ENCODE measurements at regions not wholly inside any gene's neighbourhood (a gene's known extent, or its start where the extent isn't known, plus 50 kb on each side); places are given as distances from the start of the nearest gene placed in this dataset.
A peak's percentile ranks its signal among the peaks of the same experiment; 100 is the strongest.

DNA sequence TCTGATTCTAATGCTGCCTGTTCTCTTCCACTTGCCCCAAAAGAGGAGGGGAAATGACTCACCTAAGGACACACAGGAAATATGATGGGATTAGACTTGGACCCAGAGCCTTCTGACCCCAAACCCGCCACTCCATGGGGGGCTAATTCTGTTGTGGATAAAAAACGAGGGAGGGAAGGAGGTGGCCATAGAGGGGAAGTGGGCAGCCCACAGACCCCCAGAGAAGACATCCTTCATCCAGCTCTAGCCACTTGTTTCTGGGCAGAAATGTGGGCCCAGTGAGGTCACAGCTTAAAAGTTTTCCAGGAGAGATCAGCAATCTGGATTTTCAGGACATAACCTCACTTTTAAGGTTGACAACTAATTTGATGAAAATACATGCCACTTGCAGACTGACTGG is 202.1 kb downstream of the ANKRD60 start:
- H3K27me3 ChIP-seq: peaks cover 0 to 36% (median 4%) of the 10 kb centered on the region in 3 donors
- 56 to 69% (median 62%) methylated on average over 2 of the region's 2 CpGs for WGBS, 5 donors
- no peaks in the 10 kb centered on the region for H3K36me3 ChIP-seq
- no peak overlapping the region for H3K27ac ChIP-seq
- no peak for DNase-seq
- H3K4me3 ChIP-seq: no peak overlapping the region
- intact Hi-C loops (cut with DNase I; ENCODE audit: low total_unique reads): no loop called here
- H3K4me1 ChIP-seq: no peaks in the 10 kb centered on the region
- no peak for TF ChIP-seq EP300 (IDR thresholded peaks at IDR 0.05)
- no peaks in the 10 kb centered on the region for H3K9me3 ChIP-seq

DNA sequence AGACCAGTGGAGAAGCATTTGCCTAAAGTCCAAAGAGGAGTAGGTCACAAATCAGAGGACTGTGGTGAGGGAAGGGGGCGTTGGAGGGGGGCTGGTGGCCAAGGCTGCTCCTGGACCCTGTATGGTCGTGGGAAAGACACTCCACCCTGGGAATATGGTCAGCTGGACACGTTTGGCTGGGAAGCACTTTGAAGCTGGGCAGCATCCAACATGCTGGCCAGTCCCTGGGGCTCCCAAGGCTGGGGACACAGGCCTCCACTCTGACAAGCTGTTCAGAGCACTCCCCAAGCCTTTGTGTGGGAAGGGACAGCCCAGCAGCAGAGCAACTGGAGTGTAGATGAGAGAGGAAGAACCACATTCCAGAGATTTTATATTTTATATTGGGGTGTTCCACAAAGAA is 203.2 kb downstream of the ANKRD60 start:
- Histone ChIP-seq H3K27me3 (peaks cover 0 to 30% (median 0%) of the 10 kb centered on the region in 3 donors), H3K36me3 (no peaks in the 10 kb centered on the region), H3K4me3 (no peak overlapping the region), H3K9me3 (no peaks in the 10 kb centered on the region), H3K4me1 (peaks cover 0 to 5% (median under 1%) of the 10 kb centered on the region in 4 donors), H3K27ac (no peak overlapping the region)
- TF ChIP-seq EP300 (IDR thresholded peaks at IDR 0.05) (no peak), CTCF (IDR thresholded peaks at IDR 0.05) (no peak), POLR2A (IDR thresholded peaks at IDR 0.05) (no peak)
- peak in 1 of 2 donors; percentile 40 for DNase-seq
- intact Hi-C loops (cut with DNase I; ENCODE audit: low total_unique reads): no loop called here
- WGBS, 5 donors: 4 to 37% (median 29%) methylated on average over 3 of the region's 3 CpGs

DNA sequence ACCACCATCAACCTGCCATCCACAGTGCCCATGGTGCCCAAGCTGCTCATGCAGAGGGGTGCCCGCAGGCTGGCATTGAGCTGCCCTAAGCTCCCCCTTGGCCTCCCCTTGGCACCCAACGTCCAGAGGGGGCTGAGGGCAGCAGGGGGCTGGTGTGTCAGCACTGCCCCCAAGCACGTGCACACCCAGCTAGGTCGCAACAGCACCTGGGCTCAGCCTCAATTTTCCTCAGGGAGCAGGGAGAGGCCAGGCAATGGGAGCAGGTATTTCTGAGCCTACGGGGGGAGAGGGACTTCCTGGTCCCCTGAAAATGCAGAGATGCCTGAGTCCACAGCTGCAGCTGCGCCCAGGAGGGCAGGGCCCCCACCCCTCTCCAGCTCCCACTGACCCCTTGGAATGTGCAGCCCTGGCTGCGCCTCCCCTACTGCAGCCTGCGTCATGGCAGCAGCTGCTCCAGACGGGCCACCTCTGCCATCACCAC is 204.2 kb downstream of the ANKRD60 start:
- TF ChIP-seq POLR2AphosphoS5 (IDR thresholded peaks at IDR 0.05) (no peak), CTCF (IDR thresholded peaks at IDR 0.05) (no peak), POLR2A (IDR thresholded peaks at IDR 0.05) (no peak), EP300 (IDR thresholded peaks at IDR 0.05) (no peak)

GRCh38 chr20:58023781-58024180 is 204.7 kb downstream of the ANKRD60 start:
- Histone ChIP-seq H3K4me3 (no peak overlapping the region), H3K9me3 (no peaks in the 10 kb centered on the region), H3K27me3 (peaks cover 0 to 24% (median 0%) of the 10 kb centered on the region in 3 donors), H3K4me1 (peaks cover 0 to 7% (median 3%) of the 10 kb centered on the region in 4 donors), H3K27ac (no peak overlapping the region), H3K36me3 (no peaks in the 10 kb centered on the region)
- intact Hi-C loops (cut with DNase I; ENCODE audit: low total_unique reads): no loop called here
- no peak for DNase-seq
- WGBS, 5 donors: 80 to 88% (median 81%) methylated on average over 5 of the region's 5 CpGs
- TF ChIP-seq CTCF (IDR thresholded peaks at IDR 0.05) (no peak), POLR2A (IDR thresholded peaks at IDR 0.05) (no peak), EP300 (IDR thresholded peaks at IDR 0.05) (no peak), POLR2AphosphoS5 (IDR thresholded peaks at IDR 0.05) (no peak)

More for the DNA sequence above, 204.2 kb downstream of the ANKRD60 start:
- intact Hi-C loops (cut with DNase I; ENCODE audit: low total_unique reads): no loop called here
- no peak for DNase-seq
- Histone ChIP-seq H3K27me3 (peaks cover 0 to 29% (median 0%) of the 10 kb centered on the region in 3 donors), H3K4me3 (no peak overlapping the region), H3K9me3 (no peaks in the 10 kb centered on the region), H3K27ac (no peak overlapping the region), H3K36me3 (no peaks in the 10 kb centered on the region), H3K4me1 (peaks cover 0 to 7% (median 3%) of the 10 kb centered on the region in 4 donors)
- WGBS, 5 donors: 73 to 86% (median 81%) methylated on average over 4 to 9 of the region's 9 CpGs

- intact Hi-C loops (cut with DNase I; ENCODE audit: low total_unique reads): no loop called here
- Histone ChIP-seq H3K4me3 (no peak overlapping the region), H3K36me3 (no peaks in the 10 kb centered on the region), H3K4me1 (peaks cover 0 to 7% (median 3%) of the 10 kb centered on the region in 4 donors), H3K9me3 (no peaks in the 10 kb centered on the region), H3K27me3 (peaks cover 0 to 19% (median 0%) of the 10 kb centered on the region in 3 donors), H3K27ac (no peak overlapping the region)
- 78 to 93% (median 88%) methylated on average over 9 of the region's 9 CpGs for WGBS, 5 donors
- DNase-seq: no peak
- TF ChIP-seq EP300 (IDR thresholded peaks at IDR 0.05) (no peak), POLR2AphosphoS5 (IDR thresholded peaks at IDR 0.05) (no peak), CTCF (IDR thresholded peaks at IDR 0.05) (no peak), POLR2A (IDR thresholded peaks at IDR 0.05) (no peak)
These were observed 205.1 kb downstream of the ANKRD60 start for GRCh38 chr20:58023346-58023745.
